Stimulated activated CD8-positive, alpha-beta memory T cell treated with anti-CD3 and anti-CD28 coated beads, Interleukin-7, amount 100 ng/mL, for 24 hours (primary cell): ENCODE measurements at regions not wholly inside any gene's neighbourhood (a gene's known extent, or its start where the extent isn't known, plus 50 kb on each side); places are given as distances from the start of the nearest gene placed in this dataset.
"Not testable (repeated sequence)": the region's sequence is repeated elsewhere in the genome, so short reads cannot be mapped to it uniquely, and the experiment has no call there.

Experiments used
- DNase-seq: peaks from one replicate; pipeline ENCODE4 v3.0.0-alpha.2; 2020; ENCODE audit warnings: low read depth

GRCh38 chr15:70247281-70247680 lies 149.6 kb upstream of the TLE3 start:
- no peak for DNase-seq

- DNase-seq, result no peak
Measured at GRCh38 chr15:70246623-70247220, 149.0 kb upstream of the TLE3 start.

- DNase-seq, result no peak
Measured at GRCh38 chr15:70245932-70246622, 148.4 kb upstream of the TLE3 start.

- no peak for DNase-seq
Measured at GRCh38 chr15:70244978-70245542, 147.3 kb upstream of the TLE3 start.

GRCh38 chr15:70243686-70244540 lies 146.2 kb upstream of the TLE3 start:
- no peak for DNase-seq

- DNase-seq, result no peak
Measured at GRCh38 chr15:70242951-70243685, 145.4 kb upstream of the TLE3 start.

GRCh38 chr15:70241561-70242320 lies 144.0 kb upstream of the TLE3 start:
- DNase-seq, result no peak

- DNase-seq, result no peak
Measured at GRCh38 chr15:70240820-70241430, 143.2 kb upstream of the TLE3 start.

- no peak for DNase-seq
Measured at GRCh38 chr15:70240082-70240481, 142.4 kb upstream of the TLE3 start.

- DNase-seq, result no peak
Measured at GRCh38 chr15:70238917-70239316, 141.2 kb upstream of the TLE3 start.

GRCh38 chr15:70237626-70238025 lies 139.9 kb upstream of the TLE3 start:
- DNase-seq, result no peak

- DNase-seq, result no peak
Measured at GRCh38 chr15:70236341-70237086, 138.8 kb upstream of the TLE3 start.

GRCh38 chr15:70235347-70235746 lies 137.6 kb upstream of the TLE3 start:
- no peak for DNase-seq

GRCh38 chr15:70234256-70234905 lies 136.7 kb upstream of the TLE3 start:
- DNase-seq, result no peak

- no peak for DNase-seq
Measured at GRCh38 chr15:70231484-70231883, 133.8 kb upstream of the TLE3 start.

- not testable (repeated sequence) for DNase-seq
Measured at GRCh38 chr15:70227918-70228317, 130.2 kb upstream of the TLE3 start.

GRCh38 chr15:70227147-70227546 lies 129.4 kb upstream of the TLE3 start:
- no peak for DNase-seq

GRCh38 chr15:70226337-70226980 lies 128.7 kb upstream of the TLE3 start:
- DNase-seq, result no peak

- DNase-seq, result no peak
Measured at GRCh38 chr15:70225416-70225815, 127.7 kb upstream of the TLE3 start.
